ENCODE measurements at regions not wholly inside any gene's neighbourhood (a gene's known extent, or its start where the extent isn't known, plus 50 kb on each side); places are given as distances from the start of the nearest gene placed in this dataset.

- TF ChIP-seq ETS1 (IDR thresholded peaks at IDR 0.05) (no peak), STAT1 (IDR thresholded peaks at IDR 0.05; ENCODE audit: unreplicated experiment) (no peak), ZNF114 (CRISPR knock-in tag; IDR thresholded peaks at IDR 0.05) (no peak), JUNB (IDR thresholded peaks at IDR 0.05; ENCODE audit: unreplicated experiment) (no peak)
- TF ChIP-seq, protein P1, sequence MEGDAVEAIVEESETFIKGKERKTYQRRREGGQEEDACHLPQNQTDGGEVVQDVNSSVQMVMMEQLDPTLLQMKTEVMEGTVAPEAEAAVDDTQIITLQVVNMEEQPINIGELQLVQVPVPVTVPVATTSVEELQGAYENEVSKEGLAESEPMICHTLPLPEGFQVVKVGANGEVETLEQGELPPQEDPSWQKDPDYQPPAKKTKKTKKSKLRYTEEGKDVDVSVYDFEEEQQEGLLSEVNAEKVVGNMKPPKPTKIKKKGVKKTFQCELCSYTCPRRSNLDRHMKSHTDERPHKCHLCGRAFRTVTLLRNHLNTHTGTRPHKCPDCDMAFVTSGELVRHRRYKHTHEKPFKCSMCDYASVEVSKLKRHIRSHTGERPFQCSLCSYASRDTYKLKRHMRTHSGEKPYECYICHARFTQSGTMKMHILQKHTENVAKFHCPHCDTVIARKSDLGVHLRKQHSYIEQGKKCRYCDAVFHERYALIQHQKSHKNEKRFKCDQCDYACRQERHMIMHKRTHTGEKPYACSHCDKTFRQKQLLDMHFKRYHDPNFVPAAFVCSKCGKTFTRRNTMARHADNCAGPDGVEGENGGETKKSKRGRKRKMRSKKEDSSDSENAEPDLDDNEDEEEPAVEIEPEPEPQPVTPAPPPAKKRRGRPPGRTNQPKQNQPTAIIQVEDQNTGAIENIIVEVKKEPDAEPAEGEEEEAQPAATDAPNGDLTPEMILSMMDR (conservative IDR thresholded peaks at IDR 0.05; ENCODE audit: low read depth in 2 of 2): no peak
Measured at GRCh38 chr7:37541810-37542443, 93.3 kb upstream of the ELMO1 start (continued).

DNA sequence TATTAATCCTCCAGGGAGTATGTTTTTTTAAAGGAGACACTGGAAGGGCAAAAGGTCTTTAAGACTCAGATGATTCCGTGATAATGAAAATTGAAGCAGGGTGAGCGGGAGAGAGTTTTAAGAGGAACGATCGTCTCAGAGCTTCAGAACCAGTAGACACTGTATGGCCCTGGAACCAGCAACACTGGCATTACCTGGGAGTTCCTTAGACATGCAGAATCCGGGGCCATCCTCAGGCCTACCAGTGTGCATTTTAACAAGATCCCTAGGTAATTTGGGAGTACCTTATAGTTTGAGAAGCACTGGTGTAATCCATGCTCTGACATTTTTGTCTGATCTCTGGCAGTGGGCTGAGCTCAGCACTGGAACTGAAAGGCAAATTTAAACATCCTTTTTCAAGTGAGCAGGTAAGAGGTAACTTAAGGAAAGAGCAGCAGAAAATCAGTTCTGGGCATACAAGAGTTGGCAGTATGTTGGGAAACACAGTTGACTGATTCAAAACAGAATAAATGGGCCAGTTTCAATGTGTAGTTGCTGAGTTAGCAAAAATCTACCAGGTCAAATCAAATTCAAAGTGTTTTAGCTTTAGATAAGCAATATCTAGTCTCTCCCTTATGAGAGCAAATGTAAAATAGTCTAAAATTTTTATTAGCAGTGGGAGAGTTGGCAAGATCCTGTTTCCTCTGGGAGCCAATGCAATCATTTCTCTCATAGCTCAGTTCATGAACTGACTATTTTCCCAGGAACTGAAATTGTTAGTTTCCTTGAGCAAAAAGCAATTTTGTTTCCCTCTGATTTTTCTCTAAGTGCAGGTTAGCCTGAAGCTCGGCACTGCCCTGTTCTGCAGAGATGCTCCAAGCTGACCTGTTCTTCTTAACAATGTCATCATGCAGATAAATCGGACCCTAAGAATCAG, 97.2 kb upstream of the ELMO1 start:
- DNase-seq (ENCODE audit: low spot score) (no peak), ATAC-seq (no peak)
- Histone ChIP-seq H3K36me3 (ENCODE audit: insufficient read depth) (no peaks in the 10 kb centered on the region), H3K27me3 (ENCODE audit: insufficient read depth) (no peaks in the 10 kb centered on the region), H3F3A (replicated peaks; ENCODE audit: low read depth) (no peaks in the 10 kb centered on the region), H4K20me1 (replicated peaks; ENCODE audit: insufficient read depth) (no peaks in the 10 kb centered on the region), H3K79me2 (replicated peaks; ENCODE audit: insufficient read depth) (no peaks in the 10 kb centered on the region), H2AFZ (no peak overlapping the region; the same call in 1 of the 2 replicates), H3K27ac (ENCODE audit: low read depth) (no peak overlapping the region), H3K4me1 (ENCODE audit: insufficient read depth) (no peaks in the 10 kb centered on the region), H3K4me2 (no peak overlapping the region), H3K4me3 (no peak overlapping the region), H3K9me2 (ENCODE audit: insufficient read depth) (0 out of 2 replicates have a peak, but pooled peaks cover 4% of the 10 kb centered on the region)
- Mint-ChIP-seq H3K27ac (no peak overlapping the region), H3K27me3 (ENCODE audit: insufficient read depth, low read depth, poor library complexity) (no peaks in the 10 kb centered on the region), H3K36me3 (ENCODE audit: low read depth) (no peaks in the 10 kb centered on the region), H3K9me3 (no peaks in the 10 kb centered on the region), H3K4me3 (no peak overlapping the region), H3K4me1 (peaks cover 2% of the 10 kb centered on the region; the same call in 2 of the 3 replicates)
- TF ChIP-seq POLR2AphosphoS5 (IDR thresholded peaks at IDR 0.05; ENCODE audit: low read depth) (no peak), ETS1 (IDR thresholded peaks at IDR 0.05) (no peak), NANOG (IDR thresholded peaks at IDR 0.05; ENCODE audit: borderline replicate concordance) (no peak), EZH2phosphoT487 (IDR thresholded peaks at IDR 0.05; ENCODE audit: unreplicated experiment) (no peak), JUNB (IDR thresholded peaks at IDR 0.05; ENCODE audit: unreplicated experiment) (no peak), CREB1 (CRISPR knock-in tag; IDR thresholded peaks at IDR 0.05; ENCODE audit: low read depth) (no peak), EZH2 (IDR thresholded peaks at IDR 0.05; ENCODE audit: low read depth, unreplicated experiment) (no peak)
- TF ChIP-seq, protein P1 (conservative IDR thresholded peaks at IDR 0.05; ENCODE audit: low read depth in 2 of 2): no peak
